ENCODE measurements at regions not wholly inside any gene's neighbourhood (a gene's known extent, or its start where the extent isn't known, plus 50 kb on each side); places are given as distances from the start of the nearest gene placed in this dataset.
A peak's percentile ranks its signal among the peaks of the same experiment; 100 is the strongest.

DNA sequence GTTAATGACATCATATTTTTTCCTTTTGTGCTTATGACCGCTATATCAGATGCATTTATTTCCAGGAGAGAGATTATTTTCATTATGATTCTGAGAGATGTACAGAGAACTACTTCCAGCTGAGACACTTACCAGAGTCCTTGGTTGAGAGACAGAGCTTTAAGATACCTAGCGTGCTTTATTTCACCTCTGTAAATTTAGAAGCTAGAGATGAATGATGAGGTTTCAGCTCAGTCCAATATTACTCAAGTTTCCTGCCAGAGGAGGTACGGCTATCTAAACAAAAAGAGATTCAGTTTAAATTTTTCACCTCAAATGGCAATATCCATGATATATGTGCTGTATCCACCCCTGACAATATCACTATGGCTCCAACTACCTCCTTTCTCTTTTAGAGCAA lies 182.6 kb upstream of the FAM3C start:
- no peak for DNase-seq
- no peaks in the 10 kb centered on the region for H3K36me3 ChIP-seq (replicated peaks; ENCODE audit: control insufficient read depth, insufficient read depth, low read length)

GRCh38 chr7:121576148-121576917 lies 180.2 kb upstream of the FAM3C start:
- H3K4me3 ChIP-seq (ENCODE audit: insufficient read depth, low read depth, low read length) = no peak overlapping the region
- H3K27me3 ChIP-seq (ENCODE audit: control insufficient read depth, insufficient read depth, low read length) = no peaks in the 10 kb centered on the region
- H3K36me3 ChIP-seq (replicated peaks; ENCODE audit: control insufficient read depth, insufficient read depth, low read length) = no peaks in the 10 kb centered on the region
- no peak for DNase-seq

More for the DNA sequence above, 182.6 kb upstream of the FAM3C start:
- Histone ChIP-seq H3K4me3 (ENCODE audit: insufficient read depth, low read depth, low read length) (no peak overlapping the region), H3K27me3 (ENCODE audit: control insufficient read depth, insufficient read depth, low read length) (no peaks in the 10 kb centered on the region)

GRCh38 chr7:121575194-121575765 lies 179.2 kb upstream of the FAM3C start:
- no peak for DNase-seq
- Histone ChIP-seq H3K27me3 (ENCODE audit: control insufficient read depth, insufficient read depth, low read length) (no peaks in the 10 kb centered on the region), H3K36me3 (replicated peaks; ENCODE audit: control insufficient read depth, insufficient read depth, low read length) (no peaks in the 10 kb centered on the region), H3K4me3 (ENCODE audit: insufficient read depth, low read depth, low read length) (no peak overlapping the region)

DNA sequence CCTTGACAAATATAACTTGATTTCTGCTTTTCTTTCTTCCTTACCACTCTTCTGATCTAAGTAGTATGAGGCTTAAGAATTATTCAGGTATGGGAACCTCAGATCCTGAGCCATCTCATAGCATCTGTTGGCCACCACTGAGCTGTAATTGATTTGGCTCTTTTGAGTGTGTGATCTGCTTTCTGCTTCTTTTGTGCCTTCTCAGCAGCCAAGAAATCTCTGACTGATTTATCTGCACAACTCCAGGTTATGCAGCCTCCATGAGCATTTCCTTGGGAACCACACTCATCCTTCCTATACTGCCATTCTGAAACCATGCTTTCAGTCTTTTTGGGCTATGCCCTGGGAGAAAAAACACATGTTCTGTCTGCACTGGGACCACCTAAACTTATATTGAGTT lies 178.0 kb upstream of the FAM3C start:
- Histone ChIP-seq H3K36me3 (replicated peaks; ENCODE audit: control insufficient read depth, insufficient read depth, low read length) (no peaks in the 10 kb centered on the region), H3K27me3 (ENCODE audit: control insufficient read depth, insufficient read depth, low read length) (no peaks in the 10 kb centered on the region), H3K4me3 (ENCODE audit: insufficient read depth, low read depth, low read length) (no peak overlapping the region)
- no peak for DNase-seq

GRCh38 chr7:121572615-121573014 lies 176.5 kb upstream of the FAM3C start:
- no peaks in the 10 kb centered on the region for H3K36me3 ChIP-seq (replicated peaks; ENCODE audit: control insufficient read depth, insufficient read depth, low read length)
- no peak for DNase-seq
- no peak overlapping the region for H3K4me3 ChIP-seq (ENCODE audit: insufficient read depth, low read depth, low read length)
- H3K27me3 ChIP-seq (ENCODE audit: control insufficient read depth, insufficient read depth, low read length) = no peaks in the 10 kb centered on the region

DNA sequence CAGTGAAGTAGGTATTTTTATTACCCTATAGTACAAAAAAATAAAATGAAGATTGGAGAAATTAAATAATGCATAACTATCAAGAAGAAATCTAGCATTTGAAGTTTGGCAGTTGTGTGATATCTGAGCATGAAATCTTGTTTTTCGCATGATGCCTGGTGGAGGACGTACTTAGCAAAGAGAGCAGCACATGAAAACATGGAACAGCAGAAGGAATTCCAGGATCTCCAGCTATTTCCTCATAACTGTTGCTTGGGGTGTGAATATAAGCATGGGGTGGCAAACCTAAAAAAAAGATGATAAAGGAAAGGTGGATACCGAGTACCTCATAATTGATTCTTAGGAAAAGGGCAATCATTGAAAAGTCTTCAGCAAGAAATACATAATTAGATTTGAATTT lies 174.3 kb upstream of the FAM3C start:
- Histone ChIP-seq H3K4me3 (ENCODE audit: insufficient read depth, low read depth, low read length) (no peak overlapping the region), H3K27me3 (ENCODE audit: control insufficient read depth, insufficient read depth, low read length) (no peaks in the 10 kb centered on the region), H3K36me3 (replicated peaks; ENCODE audit: control insufficient read depth, insufficient read depth, low read length) (no peaks in the 10 kb centered on the region)
- DNase-seq = no peak

GRCh38 chr7:121563177-121563576 lies 167.1 kb upstream of the FAM3C start:
- Histone ChIP-seq H3K4me3 (ENCODE audit: insufficient read depth, low read depth, low read length) (no peak overlapping the region), H3K27me3 (ENCODE audit: control insufficient read depth, insufficient read depth, low read length) (no peaks in the 10 kb centered on the region), H3K36me3 (replicated peaks; ENCODE audit: control insufficient read depth, insufficient read depth, low read length) (no peaks in the 10 kb centered on the region)
- DNase-seq = no peak

- no peak for DNase-seq
- Histone ChIP-seq H3K27me3 (ENCODE audit: control insufficient read depth, insufficient read depth, low read length) (no peaks in the 10 kb centered on the region), H3K4me3 (ENCODE audit: insufficient read depth, low read depth, low read length) (no peak overlapping the region), H3K36me3 (replicated peaks; ENCODE audit: control insufficient read depth, insufficient read depth, low read length) (no peaks in the 10 kb centered on the region)
Measured at GRCh38 chr7:121562259-121562658, 166.2 kb upstream of the FAM3C start.

DNA sequence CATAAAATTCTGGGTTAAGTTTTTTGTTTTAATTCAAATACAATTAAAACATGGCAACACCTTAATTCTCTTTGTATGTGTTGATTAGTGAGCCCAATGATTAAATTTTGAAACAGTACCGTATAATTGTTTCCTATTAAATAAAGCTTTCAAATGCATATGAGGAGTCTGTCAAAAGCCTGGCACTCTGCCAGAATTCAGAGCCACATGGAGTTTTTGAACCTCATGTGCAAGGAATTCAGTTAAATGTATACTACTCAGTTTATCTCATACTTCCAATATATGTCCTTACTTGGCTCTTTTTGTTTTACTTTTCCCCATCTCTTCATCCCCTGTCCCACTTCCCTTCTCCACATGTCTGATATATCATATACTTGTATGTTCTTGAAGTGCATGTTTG lies 165.6 kb upstream of the FAM3C start:
- no peaks in the 10 kb centered on the region for H3K27me3 ChIP-seq (ENCODE audit: control insufficient read depth, insufficient read depth, low read length)
- no peak overlapping the region for H3K4me3 ChIP-seq (ENCODE audit: insufficient read depth, low read depth, low read length)
- H3K36me3 ChIP-seq (replicated peaks; ENCODE audit: control insufficient read depth, insufficient read depth, low read length) = no peaks in the 10 kb centered on the region
- no peak for DNase-seq

GRCh38 chr7:121560267-121560990 lies 164.3 kb upstream of the FAM3C start:
- Histone ChIP-seq H3K36me3 (replicated peaks; ENCODE audit: control insufficient read depth, insufficient read depth, low read length) (no peaks in the 10 kb centered on the region), H3K27me3 (ENCODE audit: control insufficient read depth, insufficient read depth, low read length) (no peaks in the 10 kb centered on the region), H3K4me3 (ENCODE audit: insufficient read depth, low read depth, low read length) (no peak overlapping the region)
- DNase-seq = no peak

DNA sequence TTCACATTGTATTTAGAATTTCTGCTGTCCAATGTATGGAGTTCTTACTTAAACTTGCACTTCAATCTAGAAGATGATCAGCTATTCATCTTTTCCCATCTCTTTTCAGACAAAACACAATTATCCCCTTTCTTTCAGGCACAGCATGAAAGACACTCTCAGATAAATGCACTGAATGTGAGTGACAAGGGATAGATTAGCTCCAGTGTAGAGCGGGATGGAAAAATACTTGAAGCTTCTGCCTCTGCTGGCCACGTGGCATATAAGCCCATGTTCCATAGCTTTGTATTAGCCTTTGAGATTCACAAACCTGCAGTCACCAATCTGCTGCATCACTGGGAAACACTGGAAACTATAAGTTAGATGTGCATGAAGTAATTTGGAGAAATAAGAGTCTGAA lies 162.2 kb upstream of the FAM3C start:
- H3K27me3 ChIP-seq (ENCODE audit: control insufficient read depth, insufficient read depth, low read length) = no peaks in the 10 kb centered on the region
- no peaks in the 10 kb centered on the region for H3K36me3 ChIP-seq (replicated peaks; ENCODE audit: control insufficient read depth, insufficient read depth, low read length)
- peak; percentile 8 for DNase-seq
- no peak overlapping the region for H3K4me3 ChIP-seq (ENCODE audit: insufficient read depth, low read depth, low read length)

GRCh38 chr7:121557034-121557892 lies 161.2 kb upstream of the FAM3C start:
- Histone ChIP-seq H3K4me3 (ENCODE audit: insufficient read depth, low read depth, low read length) (no peak overlapping the region), H3K27me3 (ENCODE audit: control insufficient read depth, insufficient read depth, low read length) (no peaks in the 10 kb centered on the region), H3K36me3 (replicated peaks; ENCODE audit: control insufficient read depth, insufficient read depth, low read length) (no peaks in the 10 kb centered on the region)
- DNase-seq = no peak

GRCh38 chr7:121555558-121555957 lies 159.4 kb upstream of the FAM3C start:
- no peaks in the 10 kb centered on the region for H3K36me3 ChIP-seq (replicated peaks; ENCODE audit: control insufficient read depth, insufficient read depth, low read length)
- H3K27me3 ChIP-seq (ENCODE audit: control insufficient read depth, insufficient read depth, low read length) = no peaks in the 10 kb centered on the region

DNA sequence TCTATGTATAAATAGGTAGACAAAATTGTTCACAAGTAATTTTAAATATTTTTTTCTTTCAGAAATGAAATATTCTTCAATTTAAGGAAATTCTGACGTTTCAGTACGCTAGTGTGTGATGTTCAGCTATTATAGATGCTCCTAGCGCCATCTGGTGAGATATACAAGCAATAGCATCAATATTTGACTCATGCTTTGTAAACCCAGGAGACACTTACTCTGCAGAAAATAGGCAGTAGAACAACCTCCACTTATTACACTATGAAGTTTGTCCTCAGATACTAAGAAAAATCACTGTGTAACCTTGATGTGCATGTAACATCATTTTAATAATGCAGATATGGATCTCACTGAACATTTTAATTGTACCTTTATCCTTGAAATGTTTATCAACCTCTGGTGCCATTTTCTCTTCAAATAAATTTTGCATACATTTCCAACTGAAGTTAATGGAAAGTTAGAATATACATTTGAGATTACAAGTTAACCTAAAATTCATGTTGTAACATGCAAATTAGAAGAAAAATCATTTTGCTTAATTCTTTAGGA lies 151.5 kb upstream of the FAM3C start:
- Histone ChIP-seq H3K27me3 (ENCODE audit: control insufficient read depth, insufficient read depth, low read length) (no peaks in the 10 kb centered on the region), H3K36me3 (replicated peaks; ENCODE audit: control insufficient read depth, insufficient read depth, low read length) (no peaks in the 10 kb centered on the region), H3K4me3 (ENCODE audit: insufficient read depth, low read depth, low read length) (no peak overlapping the region)
- peak; percentile 24 for DNase-seq

More at GRCh38 chr7:121555558-121555957, 159.4 kb upstream of the FAM3C start:
- H3K4me3 ChIP-seq (ENCODE audit: insufficient read depth, low read depth, low read length) = no peak overlapping the region
- no peak for DNase-seq

All from H7 (cell line).